Glomerular visceral epithelial cell (primary cell): ENCODE measurements at regions not wholly inside any gene's neighbourhood (a gene's known extent, or its start where the extent isn't known, plus 50 kb on each side); places are given as distances from the start of the nearest gene placed in this dataset.
A peak's percentile ranks its signal among the peaks of the same experiment; 100 is the strongest.

Experiments
- DNase-seq: peaks from one replicate; pipeline ENCODE4 v3.0.0-alpha.2; 2016; ENCODE audit errors: extremely low spot score

DNA sequence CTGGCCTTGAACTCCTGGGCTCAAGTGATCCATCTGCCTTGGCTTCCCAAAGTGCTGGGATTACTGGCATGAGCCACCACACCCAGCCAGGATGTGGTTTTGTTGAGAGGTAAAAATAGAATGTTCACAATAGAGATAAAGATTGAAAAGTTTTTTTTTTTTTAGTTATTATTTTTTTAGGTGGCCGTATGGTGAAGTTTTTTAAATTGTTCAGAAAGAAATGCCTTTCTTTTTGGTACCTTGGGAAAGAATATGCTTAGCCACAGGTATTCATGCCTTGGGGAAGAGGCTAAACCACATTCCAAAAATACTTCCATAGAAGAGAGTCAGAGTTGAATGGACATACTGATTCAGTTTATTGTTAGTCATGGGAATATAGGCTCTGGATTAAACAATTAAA, 143.4 kb downstream of the C11orf91 start:
- peak; percentile 40 for DNase-seq

DNA sequence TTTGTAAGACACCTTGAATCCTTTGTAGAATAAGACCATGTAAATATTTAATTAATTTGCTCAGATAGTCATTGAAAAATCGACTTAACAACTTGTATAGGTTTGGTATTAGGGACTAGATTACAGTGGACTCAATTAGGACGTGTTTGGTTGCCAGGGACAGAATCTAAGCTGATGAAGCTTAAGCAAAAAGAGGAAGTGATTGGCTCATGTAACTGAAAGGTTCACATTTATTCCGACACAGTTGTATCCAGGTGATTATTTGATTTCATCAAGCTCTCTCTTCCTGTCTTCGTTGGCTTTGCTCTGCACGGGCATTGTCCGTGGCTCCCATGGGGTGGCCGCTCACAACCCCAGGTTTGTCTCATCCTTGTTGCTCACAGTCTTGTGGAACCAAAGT, 146.4 kb downstream of the C11orf91 start:
- DNase-seq = no peak

DNA sequence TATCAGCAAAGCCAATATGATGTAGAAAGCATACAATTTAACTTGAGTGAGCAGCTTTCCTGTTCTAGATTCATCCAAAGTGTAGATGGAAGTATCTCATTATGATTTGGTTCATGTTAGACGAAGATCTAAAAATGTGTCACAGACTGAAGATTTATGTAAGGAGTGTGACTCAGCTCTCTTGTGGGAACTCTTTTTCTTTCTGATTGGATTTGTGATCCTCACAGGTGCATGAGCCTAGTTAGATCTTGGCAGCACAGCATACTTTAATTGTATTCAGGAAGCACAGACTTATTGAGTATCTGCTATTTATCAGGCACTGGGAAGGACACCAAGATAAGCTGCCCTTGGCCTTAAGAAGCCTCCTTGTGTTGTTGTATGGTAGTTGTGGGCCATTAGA, 147.1 kb downstream of the C11orf91 start:
- no peak for DNase-seq

DNA sequence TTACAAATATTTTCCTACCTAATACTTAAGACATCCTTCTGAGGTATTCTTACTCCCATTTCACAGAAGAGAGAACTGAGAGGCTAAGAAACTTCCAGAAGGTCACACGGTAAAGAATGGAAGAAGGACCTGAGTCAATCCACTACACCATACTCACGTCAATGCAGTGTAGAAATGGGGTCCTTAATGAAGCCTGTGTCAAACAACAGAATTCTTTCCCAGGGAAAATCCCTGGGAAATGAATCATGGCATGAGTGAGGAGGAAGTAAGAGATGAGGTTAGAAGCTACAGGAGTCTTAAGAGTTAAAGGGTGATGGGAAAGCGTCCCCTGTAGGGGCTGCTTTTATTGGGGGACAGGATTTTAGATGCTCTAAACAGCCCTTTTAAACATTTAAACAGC, 147.9 kb downstream of the C11orf91 start:
- DNase-seq = no peak

DNA sequence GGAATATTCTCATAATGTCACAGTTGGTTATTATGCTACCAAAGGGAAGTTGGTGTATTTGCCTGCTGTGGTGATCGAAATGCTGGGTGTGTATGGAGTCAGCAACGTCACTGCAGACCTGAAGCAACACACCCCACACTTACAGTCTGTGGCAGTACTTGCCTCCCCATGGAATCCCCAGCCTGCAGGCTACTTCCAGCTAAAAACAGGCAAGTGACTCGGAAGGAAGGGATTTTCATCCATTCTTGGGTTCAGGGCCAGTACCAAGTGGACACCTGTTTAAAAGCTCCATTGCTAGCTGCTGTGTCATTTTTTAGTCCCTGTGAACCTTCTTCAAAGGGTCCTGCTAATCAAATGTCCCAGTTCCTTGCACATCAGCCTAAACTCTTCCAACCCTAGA, 149.6 kb downstream of the C11orf91 start:
- no peak for DNase-seq

DNA sequence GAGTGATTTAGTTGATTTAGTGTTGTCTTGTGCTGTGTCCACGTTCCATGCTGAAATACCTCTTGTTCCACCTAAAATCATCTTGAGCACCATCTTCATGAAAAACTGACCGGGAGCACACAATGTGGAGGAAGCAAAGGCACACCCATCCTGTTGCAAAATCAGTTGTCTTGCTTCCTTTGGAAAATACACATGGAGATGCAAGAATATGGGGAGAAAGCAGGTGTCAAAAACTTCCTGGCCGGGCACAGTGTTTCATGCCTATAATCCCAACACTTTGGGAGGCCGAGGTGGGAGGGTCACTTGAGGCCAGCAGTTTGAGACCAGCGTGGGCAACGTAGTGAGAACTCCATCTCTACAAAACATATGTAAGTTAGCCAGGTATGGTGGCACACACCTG, 151.1 kb downstream of the C11orf91 start:
- DNase-seq = no peak

DNA sequence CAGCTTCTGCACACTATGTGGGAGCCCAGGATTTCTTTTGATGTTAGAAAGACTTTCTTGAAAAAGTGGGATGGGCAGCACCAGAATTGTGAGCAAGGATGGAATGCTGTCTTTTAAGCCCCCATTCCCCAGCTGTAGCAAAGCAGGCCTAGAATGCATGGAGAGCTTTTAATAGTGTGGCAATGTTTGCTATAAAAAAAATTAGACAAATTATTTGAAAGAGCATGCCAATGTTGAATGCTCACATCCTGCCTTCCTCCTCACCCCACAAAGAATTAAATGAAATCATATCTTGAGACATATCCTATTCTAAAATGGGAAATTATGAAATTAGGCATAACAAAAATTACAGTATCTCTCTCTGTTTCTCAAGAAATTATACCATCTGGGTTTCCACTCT, 154.7 kb downstream of the C11orf91 start:
- no peak for DNase-seq

DNA sequence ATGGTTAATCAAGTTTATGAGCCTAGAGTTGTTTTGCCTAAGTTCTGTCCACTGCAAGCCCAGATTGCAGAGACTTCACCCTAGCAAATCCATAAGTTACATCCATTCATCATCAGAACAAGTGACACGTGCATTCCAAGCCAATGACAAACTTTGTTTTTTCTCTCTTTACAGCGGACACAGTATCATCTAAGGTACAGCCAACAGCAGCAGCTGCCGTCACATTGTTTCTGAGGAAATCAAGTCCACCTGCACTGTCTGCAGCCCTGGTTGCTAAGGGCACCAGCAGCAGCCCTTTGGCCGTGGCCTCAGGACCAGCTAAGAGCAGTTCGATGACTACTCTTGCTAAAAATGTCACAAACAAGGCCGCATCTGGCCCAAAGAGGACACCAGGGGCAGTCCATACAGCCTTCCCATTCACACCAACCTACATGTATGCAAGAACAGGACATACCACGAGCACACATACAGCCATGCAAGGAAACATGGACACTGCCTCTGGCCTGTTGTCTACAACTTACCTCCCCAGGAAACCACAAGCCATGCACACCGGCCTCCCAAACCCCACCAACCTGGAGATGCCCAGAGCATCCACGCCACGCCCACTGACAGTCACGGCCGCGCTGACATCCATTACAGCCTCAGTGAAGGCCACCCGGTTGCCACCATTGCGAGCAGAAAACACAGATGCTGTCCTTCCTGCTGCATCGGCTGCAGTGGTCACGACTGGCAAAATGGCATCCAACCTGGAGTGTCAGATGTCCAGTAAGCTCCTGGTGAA, 155.8 kb downstream of the C11orf91 start:
- no peak for DNase-seq

DNA sequence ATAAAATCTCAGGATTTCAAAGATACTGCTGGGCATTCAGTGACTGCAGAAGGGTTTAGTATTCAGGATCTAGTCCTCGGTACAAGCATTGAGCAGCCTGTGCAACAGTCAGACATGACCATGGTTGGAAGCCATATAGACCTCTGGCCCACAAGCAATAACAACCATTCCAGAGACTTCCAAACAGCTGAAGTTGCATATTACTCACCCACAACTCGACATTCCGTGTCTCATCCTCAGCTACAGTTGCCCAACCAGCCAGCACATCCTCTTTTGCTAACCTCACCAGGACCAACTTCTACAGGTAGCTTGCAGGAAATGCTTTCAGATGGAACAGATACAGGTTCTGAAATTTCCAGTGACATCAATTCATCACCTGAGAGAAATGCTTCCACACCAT, 156.8 kb downstream of the C11orf91 start:
- no peak for DNase-seq

DNA sequence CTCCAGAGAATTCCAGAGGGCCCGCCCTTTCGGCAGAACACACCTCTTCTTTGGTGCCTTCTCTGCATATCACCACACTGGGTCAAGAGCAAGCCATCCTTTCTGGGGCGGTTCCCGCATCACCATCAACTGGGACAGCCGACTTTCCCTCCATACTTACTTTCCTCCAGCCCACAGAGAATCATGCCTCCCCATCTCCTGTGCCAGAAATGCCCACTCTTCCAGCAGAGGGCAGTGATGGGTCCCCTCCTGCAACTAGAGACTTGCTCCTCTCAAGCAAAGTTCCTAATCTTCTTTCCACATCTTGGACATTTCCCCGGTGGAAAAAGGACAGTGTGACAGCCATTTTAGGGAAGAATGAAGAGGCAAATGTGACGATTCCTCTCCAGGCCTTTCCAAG, 157.7 kb downstream of the C11orf91 start:
- peak; percentile 31 for DNase-seq

DNA sequence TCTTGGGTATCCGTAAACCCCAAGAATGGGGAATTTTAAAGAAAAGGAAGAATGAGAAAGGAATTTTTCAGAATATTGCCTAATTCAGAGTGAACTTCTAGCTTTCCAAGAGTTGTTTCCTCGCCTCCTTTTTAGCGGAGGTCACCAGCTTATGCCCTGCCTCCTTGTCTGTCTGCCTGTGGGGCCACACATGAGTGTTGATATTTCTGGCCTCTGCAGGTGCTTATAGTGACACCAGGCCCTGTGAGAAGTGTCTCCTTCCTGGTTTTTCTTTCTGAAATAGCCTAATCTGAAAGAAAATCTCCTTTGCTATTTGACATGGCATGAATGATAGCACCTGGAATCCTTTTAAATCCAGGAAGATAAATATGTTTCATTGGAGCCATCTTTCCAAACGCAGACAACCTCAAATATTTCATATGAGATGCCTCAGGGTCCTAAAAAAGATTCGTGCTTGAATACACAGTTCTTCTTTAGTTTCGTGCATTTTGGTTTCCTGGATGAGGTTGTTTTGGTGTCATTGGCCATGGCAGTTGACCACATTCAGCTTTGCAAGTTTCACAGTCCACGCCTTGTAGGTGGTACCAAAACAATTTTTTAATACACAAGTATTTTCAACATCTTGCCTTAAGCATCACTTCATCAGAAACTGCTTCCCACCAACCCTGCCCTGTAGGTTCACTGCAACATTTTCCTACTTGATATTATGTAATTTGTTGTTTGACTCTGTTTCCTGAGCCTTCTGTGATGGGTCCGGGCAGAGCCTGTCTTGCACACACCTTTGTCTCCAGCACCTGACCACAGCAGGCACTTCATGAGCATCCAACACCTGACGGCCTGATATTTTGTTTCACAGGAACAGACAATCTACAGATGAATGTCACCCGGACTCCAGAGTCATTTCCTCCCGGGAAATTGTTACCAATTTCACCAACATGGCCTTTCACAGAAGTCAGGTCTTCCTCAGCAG, 159.4 kb downstream of the C11orf91 start:
- no peak for DNase-seq

DNA sequence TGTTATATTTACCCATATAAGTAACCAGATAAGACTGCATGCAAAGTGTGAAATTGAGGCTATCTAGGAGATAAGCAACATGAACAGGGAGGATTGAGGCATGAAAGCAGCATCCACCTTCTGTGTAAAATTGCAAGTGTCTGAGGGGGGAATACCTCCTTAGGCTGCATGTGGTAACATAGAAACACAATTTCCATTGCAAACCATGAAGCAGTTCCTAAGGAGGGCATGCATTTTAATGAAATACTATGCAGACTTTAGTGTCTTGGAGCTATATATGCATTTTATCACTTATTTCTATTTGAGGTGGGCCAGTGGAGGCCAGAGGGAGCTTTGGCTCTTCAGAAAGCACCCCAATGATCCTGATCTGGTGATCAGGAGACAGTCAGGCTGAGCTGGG, 160.2 kb downstream of the C11orf91 start:
- no peak for DNase-seq

DNA sequence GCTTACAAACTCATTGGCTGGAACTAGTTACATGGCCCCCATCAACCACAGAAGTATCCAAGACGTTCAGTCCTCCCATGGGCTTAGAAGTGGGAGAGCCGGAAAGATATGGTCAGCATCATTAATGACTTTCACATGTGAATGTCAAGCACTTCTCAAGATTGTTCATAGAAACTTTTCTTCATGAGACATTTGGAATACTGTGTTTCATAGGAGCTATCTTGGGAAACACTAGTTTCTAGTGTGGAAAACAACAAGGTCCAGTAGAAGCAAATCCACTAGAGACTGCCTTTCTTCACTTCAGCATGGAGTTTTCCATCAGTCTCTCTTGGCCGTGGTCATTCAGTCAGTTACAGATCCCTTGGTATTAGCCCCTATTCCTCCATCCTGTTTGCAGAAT, 160.9 kb downstream of the C11orf91 start:
- no peak for DNase-seq

DNA sequence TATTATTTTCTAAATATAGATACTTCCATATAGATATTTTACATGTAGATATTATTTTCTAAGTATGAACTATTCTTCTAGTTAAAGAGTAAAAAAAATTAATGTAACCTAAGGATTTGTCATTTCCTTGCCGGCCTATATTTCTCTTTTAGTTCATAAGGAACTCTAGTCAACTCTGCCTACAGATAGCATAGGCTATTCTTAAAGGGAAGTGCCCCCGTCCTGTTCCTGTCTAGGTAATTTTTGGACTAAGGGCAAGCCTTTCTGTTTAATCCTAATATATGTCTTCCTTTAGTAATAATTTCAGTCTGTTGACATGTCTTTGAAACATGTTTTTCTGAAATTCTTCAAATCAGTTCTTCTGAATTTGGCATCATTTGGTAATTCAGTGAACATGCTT, 161.9 kb downstream of the C11orf91 start:
- DNase-seq = no peak

DNA sequence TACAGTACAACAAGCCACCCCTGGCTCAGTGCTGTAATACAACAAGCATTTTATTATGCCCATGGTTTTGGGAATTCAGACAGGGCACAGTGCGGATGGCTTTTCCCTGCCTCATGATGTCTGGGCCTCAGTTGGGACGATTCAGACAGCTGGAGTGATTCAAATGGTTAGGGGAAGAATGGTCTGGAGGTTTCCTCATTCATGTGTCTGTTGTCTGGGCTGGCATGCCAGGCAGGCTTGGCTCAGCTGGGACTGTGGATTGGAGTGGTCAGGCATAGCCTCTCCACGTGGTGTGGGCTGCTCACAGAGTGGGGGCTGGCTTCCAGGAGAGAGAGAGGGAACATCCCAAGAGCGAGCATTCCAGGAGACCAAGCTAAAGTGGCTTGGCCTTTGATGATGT, 164.4 kb downstream of the C11orf91 start:
- DNase-seq = no peak

DNA sequence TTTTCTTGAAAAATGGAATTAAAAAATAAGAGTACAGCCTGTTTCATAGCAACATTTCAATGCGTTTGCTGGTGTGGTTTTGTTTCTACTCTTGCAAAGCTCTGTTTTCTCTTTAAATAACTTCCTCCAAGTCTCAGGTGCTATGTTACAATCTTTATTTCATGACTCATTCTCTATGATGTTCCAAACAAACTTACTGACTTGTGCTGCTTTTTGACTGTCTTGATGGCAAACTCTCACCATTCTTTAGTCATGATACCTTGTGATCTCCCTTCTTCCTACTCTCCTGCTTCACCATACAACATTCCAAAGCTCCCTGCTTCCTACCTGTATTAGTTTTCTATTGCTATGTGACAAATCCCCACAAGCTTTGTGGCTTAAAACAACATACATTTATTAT, 166.1 kb downstream of the C11orf91 start:
- DNase-seq = no peak

DNA sequence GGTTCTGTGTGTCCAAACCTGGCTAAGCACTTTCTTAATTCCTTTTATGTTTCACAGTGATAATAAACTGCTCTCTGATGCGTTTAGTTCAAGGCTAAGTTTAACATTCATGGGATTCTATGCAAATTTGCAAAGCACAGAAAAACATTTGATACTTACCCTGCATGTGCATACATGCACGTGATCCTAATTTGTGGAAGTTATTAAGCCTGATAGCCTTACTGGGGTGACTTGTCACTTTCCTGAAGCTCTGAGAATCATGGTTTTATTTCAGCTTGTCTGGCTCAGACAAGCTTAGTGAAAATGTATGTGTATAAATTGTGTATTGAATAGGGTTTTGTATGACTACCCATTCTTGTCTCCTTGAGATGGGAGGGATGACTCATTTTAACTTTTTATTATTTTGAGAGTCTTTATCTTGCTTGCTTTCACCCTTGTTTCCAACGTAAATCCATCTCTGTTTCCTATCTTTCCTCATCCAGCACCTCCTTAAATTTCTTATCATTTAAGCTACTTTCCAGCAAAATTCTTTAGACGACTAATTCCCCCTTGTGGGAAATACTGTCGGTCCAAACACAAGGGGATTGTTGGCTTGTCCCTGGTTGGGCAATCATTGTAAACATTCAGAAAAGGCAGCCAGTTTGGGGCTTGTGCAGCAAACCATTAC, 167.1 kb downstream of the C11orf91 start:
- DNase-seq = no peak

DNA sequence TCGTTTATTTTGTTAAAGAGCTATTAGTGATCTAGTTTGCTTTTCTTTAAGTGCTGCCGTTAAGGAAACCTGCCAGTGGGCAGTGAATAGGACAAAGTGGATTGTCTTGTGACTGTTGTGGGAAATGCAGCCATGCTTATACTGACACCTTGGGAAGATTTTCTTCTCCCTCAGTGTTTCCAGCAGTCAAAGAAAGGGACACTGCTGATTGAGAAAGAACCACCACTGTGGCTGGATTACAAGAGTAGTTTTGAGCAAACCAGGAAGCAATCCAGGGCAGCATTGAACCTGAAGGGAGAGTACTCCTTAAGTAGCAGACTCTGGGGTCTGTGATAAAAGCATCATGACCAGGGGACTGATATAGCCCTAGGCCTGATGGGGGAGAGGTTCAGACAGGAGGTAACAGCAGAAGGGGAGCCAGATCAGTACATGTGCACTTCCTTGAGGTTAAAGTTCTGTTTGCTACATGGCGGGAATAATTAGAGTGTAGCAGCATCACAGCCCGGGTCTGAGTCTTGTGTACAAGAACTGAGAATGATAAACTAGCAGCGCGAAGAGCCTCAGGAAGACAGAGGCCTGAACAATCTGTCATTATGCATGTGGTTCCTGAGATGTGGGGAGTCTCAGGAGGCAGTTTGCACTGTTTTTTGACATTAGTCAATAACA, 167.8 kb downstream of the C11orf91 start:
- no peak for DNase-seq

DNA sequence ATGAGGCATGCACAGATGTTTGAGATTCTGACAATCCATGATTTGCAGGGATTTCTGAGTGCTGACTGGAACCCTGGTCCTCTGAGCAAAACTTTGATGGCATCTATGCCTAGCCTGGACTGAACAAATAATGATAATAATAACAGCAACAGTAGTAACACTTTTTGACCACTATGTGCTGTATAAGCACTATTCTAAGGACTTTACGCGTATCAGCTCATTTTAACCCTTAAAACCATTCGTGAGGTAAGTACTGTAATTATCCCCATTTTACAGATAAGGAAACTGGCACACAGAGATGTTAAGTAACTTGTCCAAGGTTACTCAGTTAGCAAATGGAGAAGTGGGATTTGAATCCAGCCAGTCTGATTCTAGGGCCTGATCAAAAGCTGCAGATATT, 168.4 kb downstream of the C11orf91 start:
- DNase-seq = no peak

DNA sequence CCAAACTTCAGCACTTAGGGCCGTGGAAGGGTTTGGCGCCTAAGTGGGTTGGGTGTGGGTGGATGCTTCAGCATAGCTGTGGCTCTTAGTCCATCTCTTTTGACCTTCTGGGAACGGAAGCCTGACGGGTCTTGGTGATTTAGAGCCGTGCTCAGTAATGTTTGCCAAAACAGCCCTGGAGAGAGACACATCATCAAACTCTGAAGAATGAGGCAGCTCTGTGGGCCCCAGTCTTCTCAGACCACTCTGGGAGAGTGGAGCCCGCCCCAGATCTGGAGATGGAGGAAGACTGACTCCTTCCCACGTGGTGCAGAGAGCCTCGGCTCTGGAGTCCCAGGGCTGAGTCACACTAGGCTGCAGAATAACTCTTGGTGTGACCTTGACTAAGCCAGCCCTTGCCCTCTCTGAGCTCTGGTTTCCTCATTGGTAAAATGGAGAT, 168.9 kb downstream of the C11orf91 start:
- no peak for DNase-seq

DNA sequence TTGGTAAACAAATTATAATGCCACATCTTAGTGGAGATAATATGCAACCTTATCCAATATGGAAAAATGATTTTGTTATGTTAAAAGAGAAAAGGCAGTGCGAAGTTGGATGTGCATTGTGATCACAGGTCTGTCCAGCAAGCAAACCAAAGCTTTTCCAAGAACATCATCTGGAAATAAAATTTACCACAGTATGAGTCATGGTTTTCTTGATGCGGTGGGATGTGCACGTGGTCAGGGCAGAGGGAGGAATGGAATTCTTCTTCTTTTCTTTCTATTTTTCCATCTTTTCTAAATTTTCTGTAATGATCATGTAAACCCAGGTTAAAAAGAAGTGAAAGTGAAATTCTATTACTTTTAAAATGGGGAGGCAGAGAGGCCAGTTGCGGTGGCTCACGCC, 169.8 kb downstream of the C11orf91 start:
- DNase-seq = peak; percentile 23

DNA sequence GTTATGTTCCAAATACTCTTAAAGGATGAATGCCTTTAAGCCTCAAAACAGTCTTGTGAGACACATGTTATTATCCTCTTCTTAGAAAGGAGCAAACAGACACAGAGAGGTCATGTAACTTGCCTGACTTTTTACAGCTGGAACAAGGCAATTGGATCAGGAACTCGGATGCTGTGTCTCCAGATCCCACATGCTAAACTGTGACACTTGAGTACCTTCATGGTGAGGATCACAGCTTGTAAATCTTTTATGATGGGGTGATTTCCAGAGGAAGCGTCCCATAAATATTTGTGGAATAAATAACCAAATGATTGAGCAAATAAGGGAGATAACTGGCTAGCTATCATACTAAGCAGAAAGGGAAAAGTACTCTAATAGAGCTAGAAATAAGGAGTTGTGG, 171.2 kb downstream of the C11orf91 start:
- DNase-seq = no peak
